Fibroblast of lung (primary cell): ENCODE measurements at regions not wholly inside any gene's neighbourhood (a gene's known extent, or its start where the extent isn't known, plus 50 kb on each side); places are given as distances from the start of the nearest gene placed in this dataset.

Source experiments
- CTCF ChIP-seq, 2 donors: IDR thresholded peaks in 1 of 2; conservative IDR thresholded peaks in 1 of 2; 1 replicate in 1 of 2; 2 replicates in 1 of 2; pipeline ENCODE4 v1.5.1; 2011 to 2012; ENCODE audit warnings: low read length in 2 of 2, control low read depth in 1 of 2, inconsistent platforms in 1 of 2, low read depth in 1 of 2, mild to moderate bottlenecking in 1 of 2
- EZH2 ChIP-seq: IDR thresholded peaks from 2 replicates; pipeline ENCODE4 v1.5.1; 2012; ENCODE audit warnings: low read length, control low read depth, mild to moderate bottlenecking; ENCODE audit errors: missing control alignments

- TF ChIP-seq EZH2 = no peak
- TF ChIP-seq CTCF (conservative IDR thresholded peaks at IDR 0.05 in 1 of 2, IDR thresholded peaks at IDR 0.05 in 1 of 2; ENCODE audit: low read depth in 1 of 2, low read length in 2 of 2) = peak; percentile 70 to 81
Measured at GRCh38 chr12:89016970-89017778, 335.1 kb downstream of the DUSP6 start.
